PC-3 (cell line): ENCODE measurements at regions not wholly inside any gene's neighbourhood (a gene's known extent, or its start where the extent isn't known, plus 50 kb on each side); places are given as distances from the start of the nearest gene placed in this dataset.

Experiments
- EZH2phosphoT487 ChIP-seq: fragments of 300-600 bp; sonication (generic); IDR thresholded peaks from 2 replicates; pipeline ENCODE4 v1.6.1; 2018; ENCODE audit warnings: mild to moderate bottlenecking, antibody characterized with exemption, low read length, borderline replicate concordance
- TF ChIP-seq, protein P1 (sequence below): fragments of 300-600 bp; sonication (generic); conservative IDR thresholded peaks from 2 replicates; pipeline ENCODE4 v1.5.1; 2017; ENCODE audit warnings: antibody characterized with exemption, low read depth, mild to moderate bottlenecking, low read length

DNA sequence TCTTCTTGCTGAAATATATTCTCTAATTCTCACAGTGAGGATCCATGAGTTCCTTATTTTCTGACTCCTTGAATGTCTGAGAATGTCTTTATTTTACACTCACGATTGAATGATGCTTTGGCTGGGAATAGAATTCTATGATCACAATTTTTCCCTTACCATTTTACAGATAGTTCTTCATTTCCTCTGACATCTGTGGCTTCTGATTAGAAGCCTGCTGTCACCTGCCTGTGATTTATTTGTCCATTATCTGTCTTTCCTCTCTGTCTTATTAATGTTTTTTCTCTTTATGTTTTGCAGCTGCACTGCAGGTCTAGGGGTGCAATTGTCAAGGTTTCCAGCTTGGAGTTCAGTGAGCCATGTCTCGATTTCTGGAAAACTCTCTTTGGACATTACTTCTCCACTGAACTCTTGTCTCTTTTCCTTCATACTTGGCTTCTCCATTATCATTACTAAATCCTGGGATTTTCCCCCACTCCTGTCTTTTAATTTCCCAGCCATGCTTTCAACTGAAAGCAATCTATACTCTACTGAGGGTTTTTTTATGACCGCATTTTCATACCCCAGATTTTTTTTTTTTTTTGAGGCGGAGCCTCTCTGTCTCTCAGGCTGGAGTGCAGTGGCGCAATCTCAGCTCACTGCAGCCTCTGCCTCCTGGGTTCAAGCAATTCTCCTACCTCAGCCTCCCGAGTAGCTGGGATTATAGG, 85.8 kb upstream of the PRNP start:
- TF ChIP-seq, protein P1, sequence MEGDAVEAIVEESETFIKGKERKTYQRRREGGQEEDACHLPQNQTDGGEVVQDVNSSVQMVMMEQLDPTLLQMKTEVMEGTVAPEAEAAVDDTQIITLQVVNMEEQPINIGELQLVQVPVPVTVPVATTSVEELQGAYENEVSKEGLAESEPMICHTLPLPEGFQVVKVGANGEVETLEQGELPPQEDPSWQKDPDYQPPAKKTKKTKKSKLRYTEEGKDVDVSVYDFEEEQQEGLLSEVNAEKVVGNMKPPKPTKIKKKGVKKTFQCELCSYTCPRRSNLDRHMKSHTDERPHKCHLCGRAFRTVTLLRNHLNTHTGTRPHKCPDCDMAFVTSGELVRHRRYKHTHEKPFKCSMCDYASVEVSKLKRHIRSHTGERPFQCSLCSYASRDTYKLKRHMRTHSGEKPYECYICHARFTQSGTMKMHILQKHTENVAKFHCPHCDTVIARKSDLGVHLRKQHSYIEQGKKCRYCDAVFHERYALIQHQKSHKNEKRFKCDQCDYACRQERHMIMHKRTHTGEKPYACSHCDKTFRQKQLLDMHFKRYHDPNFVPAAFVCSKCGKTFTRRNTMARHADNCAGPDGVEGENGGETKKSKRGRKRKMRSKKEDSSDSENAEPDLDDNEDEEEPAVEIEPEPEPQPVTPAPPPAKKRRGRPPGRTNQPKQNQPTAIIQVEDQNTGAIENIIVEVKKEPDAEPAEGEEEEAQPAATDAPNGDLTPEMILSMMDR: no peak
- no peak for TF ChIP-seq EZH2phosphoT487
